SU-DHL-6 (cell line): ENCODE measurements at regions not wholly inside any gene's neighbourhood (a gene's known extent, or its start where the extent isn't known, plus 50 kb on each side); places are given as distances from the start of the nearest gene placed in this dataset.

Experiments used
- CTCF ChIP-seq: fragments of 200-600 bp; sonication (generic); IDR thresholded peaks from one replicate; pipeline ENCODE4 v1.5.1; 2017; ENCODE audit warnings: antibody characterized with exemption, mild to moderate bottlenecking, low read length, moderate library complexity; ENCODE audit not compliant: insufficient read depth, poor library complexity, severe bottlenecking
- EZH2phosphoT487 ChIP-seq: fragments of 200-600 bp; sonication (generic), shearing (Covaris generic); conservative IDR thresholded peaks from 2 replicates; pipeline ENCODE4 v1.6.1; 2018; ENCODE audit warnings: mild to moderate bottlenecking, antibody characterized with exemption, low read length, moderate library complexity, mixed read lengths

GRCh38 chr2:526918-527317, 150.3 kb downstream of the TMEM18 start:
- TF ChIP-seq CTCF: no peak
- no peak for TF ChIP-seq EZH2phosphoT487
